B cell (primary cell): ENCODE measurements at regions not wholly inside any gene's neighbourhood (a gene's known extent, or its start where the extent isn't known, plus 50 kb on each side); places are given as distances from the start of the nearest gene placed in this dataset.

Experiments used
- CTCF ChIP-seq: fragments of 200-600 bp; IDR thresholded peaks from one replicate; pipeline ENCODE4 v1.8.0; 2022; ENCODE audit warnings: antibody characterized with exemption, mild to moderate bottlenecking
- EZH2 ChIP-seq: IDR thresholded peaks from 2 replicates; pipeline ENCODE4 v1.6.1; 2012; ENCODE audit warnings: borderline replicate concordance, low read depth, mild to moderate bottlenecking, moderate library complexity, low read length; ENCODE audit not compliant: insufficient read depth, poor library complexity, severe bottlenecking

GRCh38 chr18:65608471-65608870 is 142.3 kb upstream of the CDH7 start:
- no peak for TF ChIP-seq CTCF
- TF ChIP-seq EZH2, result no peak
